ENCODE measurements at regions not wholly inside any gene's neighbourhood (a gene's known extent, or its start where the extent isn't known, plus 50 kb on each side); places are given as distances from the start of the nearest gene placed in this dataset.

DNA sequence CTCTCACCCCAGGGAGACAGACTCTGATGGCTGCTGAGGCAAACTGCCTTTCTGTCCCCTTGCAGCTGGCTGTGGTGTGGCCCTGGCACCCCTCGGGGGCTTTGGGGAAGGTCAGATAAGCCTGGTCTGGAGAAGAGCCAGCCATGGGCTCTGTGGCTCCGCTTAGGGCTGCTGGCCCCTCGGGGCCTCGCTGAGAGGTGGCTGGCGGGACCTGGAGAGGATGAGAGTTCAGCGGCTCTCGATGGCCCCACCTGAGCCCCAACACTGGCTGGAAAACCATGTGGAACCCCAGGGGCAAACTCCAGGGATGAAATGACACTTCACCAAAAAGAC lies 56.1 kb upstream of the ASAP2 start:
- Histone ChIP-seq H3K27ac (ENCODE audit: low read depth, low read length) (no peak overlapping the region), H2BK12ac (ENCODE audit: low read depth, low read length) (no peak overlapping the region), H3K27me3 (replicated peaks in 1 of 4; ENCODE audit: control insufficient read depth in 3 of 4, extremely low read depth in 1 of 4, insufficient read depth in 3 of 4, low read length in 3 of 4) (peaks cover 0 to 3% (median 1%) of the 10 kb centered on the region in 4 experiments; a peak in 1 of 7 replicates), H3K36me3 (ENCODE audit: control insufficient read depth in 2 of 4, insufficient read depth in 4 of 4, low read length in 3 of 4) (no peaks in the 10 kb centered on the region), H2BK20ac (ENCODE audit: low read length) (no peak overlapping the region), H3K4me1 (replicated peaks in 1 of 4; ENCODE audit: control insufficient read depth in 3 of 4, insufficient read depth in 4 of 4, low read length in 3 of 4) (peaks cover 0 to 2% (median under 1%) of the 10 kb centered on the region in 4 experiments; a peak in 4 of 7 replicates), H4K5ac (ENCODE audit: insufficient read length, low read depth, low read length) (no peak overlapping the region), H3K79me2 (ENCODE audit: control insufficient read depth in 1 of 2, insufficient read depth in 2 of 2, low read length in 2 of 2) (no peaks in the 10 kb centered on the region), H3K56ac (replicated peaks; ENCODE audit: insufficient read length, low read depth, low read length) (no peak overlapping the region), H3K23ac (ENCODE audit: insufficient read length) (no peak overlapping the region), H2BK15ac (ENCODE audit: low read length) (no peak overlapping the region), H3K23me2 (ENCODE audit: low read depth, low read length) (no peaks in the 10 kb centered on the region), H3K4me2 (ENCODE audit: insufficient read depth in 1 of 2, low read depth in 2 of 2, low read length in 2 of 2) (no peak overlapping the region), H2AFZ (ENCODE audit: low read length) (no peak overlapping the region), H3K79me1 (ENCODE audit: low read depth, low read length) (no peaks in the 10 kb centered on the region), H3K4me3 (ENCODE audit: extremely low read depth in 1 of 4, insufficient read depth in 2 of 4, low read depth in 3 of 4, low read length in 4 of 4) (no peak overlapping the region), H3K9me3 (ENCODE audit: insufficient read depth in 2 of 2, low read depth in 1 of 2, low read length in 1 of 2) (no peaks in the 10 kb centered on the region), H4K8ac (ENCODE audit: extremely low read depth, insufficient read depth, low read length) (peak overlapping the region; percentile 65), H2AK5ac (ENCODE audit: low read depth, low read length) (no peak overlapping the region), H3K9ac (replicated peaks in 1 of 4; ENCODE audit: extremely low read depth in 1 of 4, low read depth in 3 of 4, low read length in 3 of 4) (no peak overlapping the region), H4K91ac (replicated peaks; ENCODE audit: insufficient read length, low read length) (no peak overlapping the region), H4K20me1 (replicated peaks in 1 of 2; ENCODE audit: control insufficient read depth in 1 of 2, insufficient read depth in 2 of 2, low read length in 2 of 2) (no peaks in the 10 kb centered on the region), H3K18ac (ENCODE audit: extremely low read depth, low read length) (no peak overlapping the region), H2BK5ac (ENCODE audit: low read depth, low read length) (no peak overlapping the region), H2BK120ac (replicated peaks; ENCODE audit: low read depth, low read length) (no peak overlapping the region), H3K4ac (replicated peaks; ENCODE audit: insufficient read length, low read depth, low read length) (no peak overlapping the region), H3K14ac (ENCODE audit: insufficient read length) (no peak overlapping the region)
- ChIA-PET POLR2A (ENCODE audit: partially characterized antibody) (no interaction called here), CTCF (ENCODE audit: partially characterized antibody) (interaction anchor here (1.2 to 5.7 kb wide), 3 partner anchors 9 to 13 kb away, joined by 4 to 59 read pairs (median 8); no protein-coding TSS in a partner anchor)
- 95% methylated on average over 7 of the region's 7 CpGs; no CpG with 5 or more reads in 1 of the 2 experiments for WGBS, 2 experiments (ENCODE audit: extremely low coverage in 1 of 2, insufficient coverage in 1 of 2, insufficient read length in 1 of 2, insufficient replicate concordance in 2 of 2, low coverage in 1 of 2, low lambda C conversion rate in 2 of 2, missing lambda C conversion rate in 1 of 2)
- FAIRE-seq (no peak), DNase-seq (ENCODE audit: low read depth in 1 of 2, low spot score in 2 of 2) (no peak)
- TF ChIP-seq BCL11A (IDR thresholded peaks at IDR 0.05; ENCODE audit: low read depth in 2 of 2, low read length in 2 of 2), result no peak
- no peak for TF ChIP-seq MAFK (IDR thresholded peaks at IDR 0.05; ENCODE audit: low read depth, low read length)
- TF ChIP-seq KDM1A (IDR thresholded peaks at IDR 0.05; ENCODE audit: borderline replicate concordance, low read length), result no peak
- TF ChIP-seq SP4 (IDR thresholded peaks at IDR 0.05; ENCODE audit: low read length), result no peak
- no peak for TF ChIP-seq CBX8 (IDR thresholded peaks at IDR 0.05; ENCODE audit: borderline replicate concordance, low read depth, low read length)
- no peak for TF ChIP-seq HDAC2 (IDR thresholded peaks at IDR 0.05; ENCODE audit: borderline replicate concordance in 1 of 2, low read depth in 2 of 2, low read length in 2 of 2)

Data from H1 (cell line).